Nephron progenitor cell (in vitro differentiated cells): ENCODE measurements at regions not wholly inside any gene's neighbourhood (a gene's known extent, or its start where the extent isn't known, plus 50 kb on each side); places are given as distances from the start of the nearest gene placed in this dataset.
A peak's percentile ranks its signal among the peaks of the same experiment; 100 is the strongest.
"Not testable (repeated sequence)": the region's sequence is repeated elsewhere in the genome, so short reads cannot be mapped to it uniquely, and the experiment has no call there.

Experiments used
- DNase-seq: peaks from one replicate; pipeline ENCODE4 v3.0.0; 2021
- H3K27ac Mint-ChIP-seq: 2 replicates; pipeline ENCODE4 v1.8.0; 2021; ENCODE audit warnings: mild to moderate bottlenecking, moderate library complexity, mixed read lengths
- H3K27me3 Mint-ChIP-seq: 2 replicates; pipeline ENCODE4 v1.8.0; 2021; ENCODE audit warnings: mild to moderate bottlenecking, low read depth, mixed read lengths; ENCODE audit not compliant: poor library complexity
- H3K36me3 Mint-ChIP-seq: 2 replicates; pipeline ENCODE4 v1.8.0; 2021; ENCODE audit warnings: low read depth, mixed read lengths
- H3K4me1 Mint-ChIP-seq: 2 replicates; pipeline ENCODE4 v1.8.0; 2021; ENCODE audit warnings: mixed read lengths
- H3K4me3 Mint-ChIP-seq: 2 replicates; pipeline ENCODE4 v1.8.0; 2021; ENCODE audit warnings: mild to moderate bottlenecking, moderate library complexity, mixed read lengths
- H3K9me3 Mint-ChIP-seq: 2 replicates; pipeline ENCODE4 v1.8.0; 2021; ENCODE audit warnings: mild to moderate bottlenecking, moderate library complexity, mixed read lengths
- CTCF ChIP-seq: fragments of 200-600 bp; sonication (generic); IDR thresholded peaks from 2 replicates; pipeline ENCODE4 v1.5.0; 2021; ENCODE audit warnings: antibody characterized with exemption

- H3K27ac Mint-ChIP-seq, result no peak overlapping the region
- H3K4me3 Mint-ChIP-seq, result no peak overlapping the region
- H3K4me1 Mint-ChIP-seq, result peaks cover 15% of the 10 kb centered on the region
- no peak for DNase-seq
- peaks cover 28% of the 10 kb centered on the region for H3K9me3 Mint-ChIP-seq
- peaks cover 26% of the 10 kb centered on the region for H3K36me3 Mint-ChIP-seq
- TF ChIP-seq CTCF, result no peak
- H3K27me3 Mint-ChIP-seq, result peaks cover 4% of the 10 kb centered on the region
Observed at GRCh38 chr6:140533526-140533925, 1159.1 kb upstream of the CITED2 start.

- no peaks in the 10 kb centered on the region for H3K27me3 Mint-ChIP-seq
- TF ChIP-seq CTCF, result no peak
Observed at GRCh38 chr6:140504776-140505175, 1130.3 kb upstream of the CITED2 start.

DNA sequence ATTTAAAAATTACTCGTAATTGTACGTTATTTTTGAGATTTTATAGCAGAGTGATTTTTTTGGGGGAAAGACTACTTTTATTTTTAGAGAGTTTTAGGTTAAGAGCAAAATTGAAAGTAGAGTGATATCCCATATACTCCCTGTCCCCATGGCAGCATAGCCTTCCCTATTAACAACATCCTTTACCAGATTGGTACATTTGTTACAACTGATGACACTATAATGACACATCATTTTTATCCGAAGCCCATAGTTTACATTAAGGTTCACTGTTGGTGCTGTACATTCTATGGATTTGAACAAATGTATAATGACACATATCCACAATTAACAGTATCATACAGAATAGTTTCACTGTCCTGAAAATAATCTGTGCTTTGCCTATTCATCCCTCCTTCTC lies 1126.4 kb upstream of the CITED2 start:
- Mint-ChIP-seq H3K27ac (no peak overlapping the region), H3K4me1 (no peaks in the 10 kb centered on the region), H3K27me3 (no peaks in the 10 kb centered on the region), H3K36me3 (no peaks in the 10 kb centered on the region), H3K4me3 (no peak overlapping the region), H3K9me3 (no peaks in the 10 kb centered on the region)
- TF ChIP-seq CTCF, result no peak
- no peak for DNase-seq

More at GRCh38 chr6:140504776-140505175, 1130.3 kb upstream of the CITED2 start:
- no peak overlapping the region for H3K27ac Mint-ChIP-seq
- no peaks in the 10 kb centered on the region for H3K9me3 Mint-ChIP-seq
- no peak for DNase-seq
- no peak overlapping the region for H3K4me3 Mint-ChIP-seq
- H3K36me3 Mint-ChIP-seq, result no peaks in the 10 kb centered on the region
- H3K4me1 Mint-ChIP-seq, result no peaks in the 10 kb centered on the region

GRCh38 chr6:140499607-140500006 lies 1125.2 kb upstream of the CITED2 start:
- H3K36me3 Mint-ChIP-seq, result no peaks in the 10 kb centered on the region
- TF ChIP-seq CTCF, result no peak
- no peak for DNase-seq
- H3K27ac Mint-ChIP-seq, result no peak overlapping the region
- H3K4me1 Mint-ChIP-seq, result no peaks in the 10 kb centered on the region
- no peaks in the 10 kb centered on the region for H3K9me3 Mint-ChIP-seq
- no peak overlapping the region for H3K4me3 Mint-ChIP-seq
- no peaks in the 10 kb centered on the region for H3K27me3 Mint-ChIP-seq

GRCh38 chr6:140494321-140495108 lies 1120.1 kb upstream of the CITED2 start:
- H3K36me3 Mint-ChIP-seq, result no peaks in the 10 kb centered on the region
- no peaks in the 10 kb centered on the region for H3K4me1 Mint-ChIP-seq
- TF ChIP-seq CTCF, result no peak
- H3K27me3 Mint-ChIP-seq, result no peaks in the 10 kb centered on the region
- peak overlapping the region; percentile 27 for H3K27ac Mint-ChIP-seq
- DNase-seq, result no peak
- no peaks in the 10 kb centered on the region for H3K9me3 Mint-ChIP-seq
- no peak overlapping the region for H3K4me3 Mint-ChIP-seq

DNA sequence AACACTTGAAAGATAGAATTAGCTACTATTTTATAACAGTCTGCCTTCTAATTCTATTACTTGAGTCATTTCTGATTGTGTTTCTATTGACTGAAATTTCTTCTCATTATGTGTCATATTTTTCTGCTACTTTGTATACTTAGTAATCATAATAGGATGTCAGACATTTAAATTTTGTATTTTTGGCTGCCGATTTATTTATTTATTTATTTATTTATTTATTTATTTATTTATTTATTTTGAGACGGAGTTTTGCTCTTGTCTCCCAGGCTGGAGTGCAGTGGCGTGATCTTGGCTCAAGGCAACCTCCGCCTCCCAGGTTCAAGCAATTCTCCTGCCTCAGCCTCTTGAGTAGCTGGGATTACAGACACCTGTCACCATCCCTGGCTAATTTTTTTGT lies 1119.0 kb upstream of the CITED2 start:
- H3K9me3 Mint-ChIP-seq, H3K36me3 Mint-ChIP-seq, H3K27me3 Mint-ChIP-seq, H3K4me3 Mint-ChIP-seq, H3K27ac Mint-ChIP-seq, H3K4me1 Mint-ChIP-seq, DNase-seq: not testable (repeated sequence)
